OCI-LY3 (cell line): ENCODE measurements at regions not wholly inside any gene's neighbourhood (a gene's known extent, or its start where the extent isn't known, plus 50 kb on each side); places are given as distances from the start of the nearest gene placed in this dataset.

ENCODE experiments used
- H2AFZ ChIP-seq: fragments of 200-600, 300-600 bp; shearing (Covaris generic); 2 replicates; pipeline ENCODE4 v1.6.0; 2014; ENCODE audit warnings: antibody characterized with exemption, low read depth, low read length
- H3K27ac ChIP-seq: fragments of 200-600, 300-600 bp; sonication (generic); 2 replicates; pipeline ENCODE4 v1.5.1; 2014; ENCODE audit warnings: mild to moderate bottlenecking, low read length, moderate library complexity, mixed read lengths
- H3K27me3 ChIP-seq: fragments of 200-600, 300-600 bp; sonication (generic); 2 replicates; pipeline ENCODE4 v1.6.1; 2014; ENCODE audit warnings: low read depth, low read length, mixed read lengths
- H3K36me3 ChIP-seq: fragments of 200-600, 300-600 bp; sonication (generic); replicated peaks from 2 replicates; pipeline ENCODE3; 2014; ENCODE audit warnings: low read depth, low read length, mixed read lengths
- H3K4me1 ChIP-seq: fragments of 300-600, 200-600 bp; sonication (generic); 2 replicates; pipeline ENCODE4 v1.6.1; 2014; ENCODE audit warnings: low read length, mixed read lengths
- H3K4me2 ChIP-seq: fragments of 200-600, 300-600 bp; sonication (generic); 2 replicates; pipeline ENCODE4 v1.6.1; 2014; ENCODE audit warnings: low read length, mixed read lengths
- H3K4me3 ChIP-seq: fragments of 300-600, 200-600 bp; sonication (generic); 2 replicates; pipeline ENCODE4 v1.5.1; 2014; ENCODE audit warnings: antibody characterized with exemption, mild to moderate bottlenecking, low read length, moderate library complexity
- H3K79me2 ChIP-seq: fragments of 300-600, 200-600 bp; shearing (Covaris generic); 2 replicates; pipeline ENCODE4 v1.6.1; 2014; ENCODE audit warnings: mild to moderate bottlenecking, low read length, mixed read lengths
- H3K9ac ChIP-seq: fragments of 300-600, 200-600 bp; shearing (Covaris generic); 2 replicates; pipeline ENCODE4 v1.6.0; 2014; ENCODE audit warnings: mild to moderate bottlenecking, low read length, moderate library complexity
- H3K9me3 ChIP-seq: fragments of 200-600, 300-600 bp; shearing (Covaris generic); 2 replicates; pipeline ENCODE4 v1.6.1; 2014; ENCODE audit warnings: low read length, mixed read lengths; ENCODE audit not compliant: insufficient read depth
- H4K20me1 ChIP-seq: fragments of 200-600, 300-600 bp; sonication (generic); 2 replicates; pipeline ENCODE4 v1.6.1; 2016; ENCODE audit warnings: low read length, mixed read lengths; ENCODE audit not compliant: insufficient read depth
- CTCF ChIP-seq: fragments of 200-600, 300-600 bp; sonication (generic); IDR thresholded peaks from 2 replicates; pipeline ENCODE4 v1.5.1; 2014; ENCODE audit warnings: antibody characterized with exemption, low read length, low read depth
- EZH2phosphoT487 ChIP-seq: fragments of 200-600 bp; shearing (Covaris generic); IDR thresholded peaks from 2 replicates; pipeline ENCODE4 v1.6.1; 2018; ENCODE audit warnings: antibody characterized with exemption, mixed run types, low read depth

- H3K79me2 ChIP-seq, result no peaks in the 10 kb centered on the region
- no peak overlapping the region for H3K4me3 ChIP-seq
- no peak for TF ChIP-seq CTCF
- no peak for TF ChIP-seq EZH2phosphoT487
- H3K36me3 ChIP-seq, result no peaks in the 10 kb centered on the region
- H3K4me1 ChIP-seq, result no peaks in the 10 kb centered on the region
- no peaks in the 10 kb centered on the region for H4K20me1 ChIP-seq
- no peaks in the 10 kb centered on the region for H3K27me3 ChIP-seq
- H3K27ac ChIP-seq, result no peak overlapping the region
- H3K9me3 ChIP-seq, result no peaks in the 10 kb centered on the region
- H2AFZ ChIP-seq, result no peak overlapping the region
- H3K9ac ChIP-seq, result no peak overlapping the region
- no peak overlapping the region for H3K4me2 ChIP-seq
Observed at GRCh38 chr4:114312338-114312737, 286.3 kb upstream of the UGT8 start.

- no peak overlapping the region for H3K4me2 ChIP-seq
- H3K36me3 ChIP-seq, result no peaks in the 10 kb centered on the region
- H3K79me2 ChIP-seq, result no peaks in the 10 kb centered on the region
- H3K9ac ChIP-seq, result no peak overlapping the region
- no peak overlapping the region for H2AFZ ChIP-seq
- no peak overlapping the region for H3K4me3 ChIP-seq
- H3K27me3 ChIP-seq, result no peaks in the 10 kb centered on the region
- H3K27ac ChIP-seq, result no peak overlapping the region
- H3K9me3 ChIP-seq, result no peaks in the 10 kb centered on the region
- no peak for TF ChIP-seq EZH2phosphoT487
- TF ChIP-seq CTCF, result no peak
- no peaks in the 10 kb centered on the region for H3K4me1 ChIP-seq
- no peaks in the 10 kb centered on the region for H4K20me1 ChIP-seq
Observed at GRCh38 chr4:114316789-114317188, 281.8 kb upstream of the UGT8 start.

GRCh38 chr4:114317564-114317963 lies 281.0 kb upstream of the UGT8 start:
- Histone ChIP-seq H3K27ac (no peak overlapping the region), H3K4me3 (no peak overlapping the region), H4K20me1 (no peaks in the 10 kb centered on the region), H3K36me3 (no peaks in the 10 kb centered on the region), H3K4me1 (no peaks in the 10 kb centered on the region), H3K79me2 (no peaks in the 10 kb centered on the region), H3K27me3 (no peaks in the 10 kb centered on the region), H2AFZ (no peak overlapping the region), H3K4me2 (no peak overlapping the region), H3K9ac (no peak overlapping the region), H3K9me3 (no peaks in the 10 kb centered on the region)
- TF ChIP-seq CTCF (no peak), EZH2phosphoT487 (no peak)

- Histone ChIP-seq H3K9ac (no peak overlapping the region), H4K20me1 (no peaks in the 10 kb centered on the region), H3K27ac (no peak overlapping the region), H3K79me2 (no peaks in the 10 kb centered on the region), H3K4me1 (no peaks in the 10 kb centered on the region), H3K9me3 (no peaks in the 10 kb centered on the region), H3K36me3 (no peaks in the 10 kb centered on the region), H3K4me2 (no peak overlapping the region), H2AFZ (no peak overlapping the region), H3K27me3 (no peaks in the 10 kb centered on the region), H3K4me3 (no peak overlapping the region)
- TF ChIP-seq EZH2phosphoT487 (no peak), CTCF (no peak)
Observed at GRCh38 chr4:114318309-114318708, 280.3 kb upstream of the UGT8 start.
